ENCODE measurements at regions not wholly inside any gene's neighbourhood (a gene's known extent, or its start where the extent isn't known, plus 50 kb on each side); places are given as distances from the start of the nearest gene placed in this dataset.
A peak's percentile ranks its signal among the peaks of the same experiment; 100 is the strongest.

GRCh38 chr10:46096909-46097575 lies 51.0 kb upstream of the MSMB start:
- H3K4me2 ChIP-seq (ENCODE audit: insufficient read depth, low read length), result no peak overlapping the region

More at GRCh38 chr10:46096909-46097575, 51.0 kb upstream of the MSMB start:
- peaks cover 0 to 15% of the 10 kb centered on the region in 2 experiments; a peak in 4 of 5 replicates for H3K4me1 ChIP-seq (replicated peaks in 1 of 2; ENCODE audit: control insufficient read depth in 2 of 2, insufficient read depth in 2 of 2, low read length in 2 of 2)
- DNase-seq (ENCODE audit: extremely low read depth in 1 of 4, low spot score in 3 of 4) (no peak), FAIRE-seq (no peak), ATAC-seq (no peak)
- 33% methylated on average over 8 of the region's 8 CpGs for WGBS (ENCODE audit: insufficient coverage, low coverage, missing lambda C conversion rate)
- no peak overlapping the region for H3K9ac ChIP-seq (ENCODE audit: insufficient read depth in 1 of 2, low read depth in 2 of 2, low read length in 2 of 2)
- BruUV-seq (replicated peaks), result no TSS peak
- intact Hi-C loops (cut with micrococcal nuclease), result no loop called here
- H3K27ac ChIP-seq (ENCODE audit: extremely low read depth, low read depth, low read length), result no peak overlapping the region
- peaks cover 0 to 27% of the 10 kb centered on the region in 2 experiments; a peak in 3 of 5 replicates for H3K27me3 ChIP-seq (ENCODE audit: control insufficient read depth in 2 of 2, insufficient read depth in 2 of 2, low read length in 2 of 2)
- ChIA-PET POLR2A (no interaction called here), CTCF (ENCODE audit: low intra/inter-chr PET ratio) (no interaction called here)
- no peaks in the 10 kb centered on the region for H3K9me1 ChIP-seq (ENCODE audit: control insufficient read depth, insufficient read depth, low read length)
- H4K20me1 ChIP-seq (replicated peaks; ENCODE audit: control insufficient read depth, insufficient read depth, low read length), result no peaks in the 10 kb centered on the region
- peak overlapping the region; percentile 46; the same call in 1 of the 2 replicates for H2AFZ ChIP-seq (ENCODE audit: low read depth, low read length)
- no peak overlapping the region for H3K4me3 ChIP-seq
- TF ChIP-seq SNAPC5 (CRISPR knock-in tag; IDR thresholded peaks at IDR 0.05) (no peak), ELK3 (CRISPR knock-in tag; IDR thresholded peaks at IDR 0.05) (no peak), NR2F6 (CRISPR knock-in tag; IDR thresholded peaks at IDR 0.05) (no peak), TSHZ1 (CRISPR knock-in tag; IDR thresholded peaks at IDR 0.05) (no peak), ESRRB (CRISPR knock-in tag; IDR thresholded peaks at IDR 0.05; ENCODE audit: borderline replicate concordance) (0 out of 2 replicates have a peak, but pooled peaks have one; percentile 8)
- H3K79me2 ChIP-seq (ENCODE audit: control insufficient read depth, insufficient read depth, low read length), result no peaks in the 10 kb centered on the region
- in situ Hi-C loops (cut with MboI), result loop anchor here (25.0 kb wide), 1 partner anchor 1665 kb away; the partner anchor contains the start of gene SYT15B
- no peaks in the 10 kb centered on the region for H3K36me3 ChIP-seq (ENCODE audit: control insufficient read depth, insufficient read depth, low read length)
- H3K9me3 ChIP-seq (replicated peaks; ENCODE audit: control insufficient read depth, insufficient read depth, low read depth, low read length), result no peaks in the 10 kb centered on the region

Data from K562 (cell line).